ENCODE measurements at regions not wholly inside any gene's neighbourhood (a gene's known extent, or its start where the extent isn't known, plus 50 kb on each side); places are given as distances from the start of the nearest gene placed in this dataset.

DNA sequence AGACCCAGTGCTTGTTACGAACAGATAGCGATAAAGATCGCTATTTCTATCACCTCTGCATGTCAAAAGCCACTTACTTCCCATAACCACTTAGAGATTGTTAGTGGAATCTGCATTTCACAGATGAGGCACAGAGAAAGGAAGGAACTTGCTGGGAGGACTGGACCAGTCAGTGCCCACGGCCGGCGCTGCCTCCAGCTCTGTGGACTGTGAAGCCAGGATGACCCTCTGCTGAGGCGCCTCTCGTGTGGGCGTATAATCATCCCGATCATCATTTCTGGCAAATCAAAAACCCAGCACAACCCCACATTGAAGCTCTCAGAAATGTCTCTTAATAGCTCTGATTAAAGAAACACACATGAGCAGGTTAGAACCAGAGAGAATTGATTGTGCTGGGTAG, 61.5 kb upstream of the ADRA2C start:
- DNase-seq, result no peak

DNA sequence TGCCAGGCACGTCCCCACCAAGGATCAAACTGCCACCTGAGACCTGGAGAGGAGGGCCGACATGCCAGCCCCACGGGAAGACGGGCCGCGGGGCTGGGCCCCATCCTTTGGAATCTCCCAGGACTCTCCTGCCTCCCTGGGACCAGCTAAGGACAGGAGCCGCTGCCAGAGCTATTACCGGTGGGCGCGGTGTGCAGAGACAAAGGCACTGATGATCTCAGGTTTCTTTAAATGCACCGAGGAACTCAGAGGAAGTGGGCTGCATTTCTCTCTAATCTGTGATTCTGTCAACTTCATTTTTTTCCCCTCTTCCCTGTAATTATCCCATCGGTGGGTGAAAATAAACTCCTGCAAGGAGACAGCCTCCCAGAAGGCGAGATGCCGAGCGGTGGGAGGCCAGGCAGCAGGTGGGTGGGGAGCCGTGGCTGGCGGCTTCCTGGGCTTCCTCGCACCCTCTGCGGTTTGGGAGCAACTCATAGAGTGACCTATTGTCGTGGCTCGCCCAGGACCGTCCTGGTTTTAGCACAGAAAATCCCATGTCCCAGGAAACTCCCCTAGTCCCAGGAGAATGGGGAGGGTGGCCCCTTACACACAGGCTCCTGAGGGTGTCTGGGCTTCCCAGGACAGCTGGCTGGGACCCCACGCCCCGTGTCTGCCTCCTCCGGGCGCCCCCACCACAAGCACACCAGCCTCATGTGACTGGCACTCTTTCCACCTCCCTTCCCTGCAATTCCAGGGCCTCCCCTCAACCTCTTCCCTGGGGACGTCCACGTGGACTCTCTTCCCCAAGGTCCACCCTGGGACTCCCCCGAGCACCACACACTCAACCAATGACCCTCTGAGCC, 62.3 kb upstream of the ADRA2C start:
- no peak for DNase-seq

DNA sequence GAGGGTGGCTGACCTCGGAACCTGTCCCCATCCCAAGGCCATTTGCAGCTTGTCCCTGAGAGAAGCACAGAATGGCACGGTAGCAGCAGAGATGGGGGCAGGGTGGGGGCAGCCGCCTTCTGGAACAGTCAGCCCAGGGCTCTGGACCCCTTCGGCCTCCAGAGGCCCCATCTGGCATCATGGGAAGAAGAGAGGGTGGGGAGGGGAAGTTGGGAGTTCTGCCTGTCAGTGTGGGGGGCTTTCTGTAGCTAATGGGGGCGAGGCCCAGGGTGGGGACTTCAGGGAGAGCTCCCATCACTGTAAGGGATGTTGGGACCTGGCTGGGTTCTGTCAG, 62.9 kb upstream of the ADRA2C start:
- DNase-seq, result no peak

GRCh38 chr4:3702561-3703221, 63.5 kb upstream of the ADRA2C start:
- DNase-seq, result no peak

GRCh38 chr4:3701736-3702560, 64.2 kb upstream of the ADRA2C start:
- no peak for DNase-seq

DNA sequence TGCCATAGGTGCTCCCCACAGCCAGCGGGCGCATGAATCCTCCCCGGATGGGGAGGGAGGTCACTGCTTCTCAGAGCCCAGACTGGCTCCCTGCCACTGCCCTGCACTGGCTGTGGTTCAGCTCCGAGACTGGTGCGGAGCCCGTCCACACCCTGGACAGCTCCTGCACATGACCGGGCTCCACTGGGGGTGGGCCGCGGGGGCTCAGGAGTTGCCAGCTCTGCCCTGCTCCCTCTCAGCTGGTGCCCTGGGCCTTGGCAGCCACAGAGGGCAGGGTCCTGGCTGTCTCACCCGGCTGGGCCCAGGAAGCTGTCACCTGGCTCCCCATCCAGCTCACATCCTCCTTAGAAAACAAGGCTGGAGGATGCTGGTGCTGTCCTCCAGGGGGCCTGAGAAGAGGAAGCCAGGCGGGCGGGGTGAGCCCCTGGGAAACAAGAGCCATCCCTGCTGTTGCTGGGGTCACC, 64.9 kb upstream of the ADRA2C start:
- DNase-seq, result no peak

DNA sequence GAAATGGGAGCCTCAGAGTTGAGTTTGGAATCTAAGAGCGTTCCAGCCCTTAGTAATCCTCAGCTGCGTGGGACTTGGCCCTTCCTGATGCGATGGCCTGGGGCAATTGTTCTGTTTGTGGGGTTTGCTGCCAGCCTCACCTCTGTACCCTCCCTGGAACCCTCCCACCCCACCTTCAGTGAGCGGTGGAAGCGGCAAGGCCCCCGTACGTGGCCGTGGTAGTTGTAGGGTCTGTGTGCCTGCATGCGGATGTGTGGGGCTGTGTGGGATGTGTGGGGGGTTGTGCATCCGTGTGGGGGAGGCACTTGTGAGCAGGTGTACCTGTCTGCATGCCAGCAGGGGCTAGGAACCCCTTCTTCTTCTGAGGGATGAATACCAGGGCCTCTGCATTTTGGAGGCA, 65.4 kb upstream of the ADRA2C start:
- no peak for DNase-seq

DNA sequence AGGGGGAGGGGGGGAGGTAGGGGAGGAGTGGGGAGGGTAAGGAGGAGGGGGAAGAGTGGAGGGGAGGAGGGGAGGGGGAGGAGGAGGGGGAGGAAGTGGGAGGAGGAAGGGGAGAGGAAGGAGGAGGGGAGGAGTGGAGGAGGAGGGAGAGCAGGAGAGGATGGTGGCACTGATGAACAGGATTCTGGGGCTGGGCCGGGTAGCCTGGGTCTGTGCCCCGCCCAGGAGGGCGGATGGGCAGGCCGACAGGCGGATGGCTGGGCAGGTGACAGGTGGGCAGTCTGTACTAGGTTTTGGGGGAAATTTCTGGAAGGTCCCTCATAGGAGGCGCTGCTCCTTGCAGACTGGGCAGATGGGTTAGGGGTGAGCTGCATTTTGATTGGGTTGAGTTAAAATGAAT, 66.0 kb upstream of the ADRA2C start:
- no peak for DNase-seq

- DNase-seq, result no peak
Observed at GRCh38 chr4:3699678-3700077, 66.5 kb upstream of the ADRA2C start.

DNA sequence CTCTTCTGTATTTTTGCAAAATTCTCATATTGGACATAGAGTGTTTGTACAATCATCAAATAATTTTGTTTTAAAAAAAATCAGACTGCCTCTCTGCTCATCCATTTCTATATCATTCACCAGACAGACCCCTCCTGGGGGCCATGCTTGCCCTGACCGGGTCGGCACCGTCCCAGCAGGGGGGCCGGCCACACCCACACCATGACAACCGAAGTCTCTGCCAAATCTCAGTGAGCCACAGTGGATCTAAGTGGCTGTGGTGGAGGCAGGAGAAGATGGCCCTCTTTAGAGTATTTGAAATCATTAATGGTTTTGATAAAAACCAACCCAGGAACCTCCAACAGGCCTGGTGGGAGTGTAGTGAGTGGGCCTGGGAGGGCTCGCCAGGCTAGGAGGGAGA, 66.9 kb upstream of the ADRA2C start:
- no peak for DNase-seq

DNA sequence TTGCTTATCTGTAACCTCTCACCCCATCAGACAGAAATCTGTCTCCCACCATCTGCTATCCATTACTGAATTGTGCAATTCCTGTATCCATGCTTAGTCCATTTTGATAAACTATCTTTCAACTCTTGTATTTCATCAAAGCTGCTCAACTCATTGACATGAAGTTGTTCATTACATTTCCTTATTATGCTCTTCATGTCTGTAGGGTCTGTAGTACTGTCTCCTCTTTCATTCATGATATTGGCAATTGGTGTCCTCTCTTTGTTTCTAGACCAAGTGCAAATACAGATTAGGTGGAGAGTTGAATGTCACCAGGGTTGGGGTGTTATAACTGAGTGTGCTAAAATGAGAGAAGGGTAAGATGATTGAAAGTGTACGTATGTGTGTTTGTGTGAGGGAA, 69.2 kb upstream of the ADRA2C start:
- DNase-seq, result no peak

DNA sequence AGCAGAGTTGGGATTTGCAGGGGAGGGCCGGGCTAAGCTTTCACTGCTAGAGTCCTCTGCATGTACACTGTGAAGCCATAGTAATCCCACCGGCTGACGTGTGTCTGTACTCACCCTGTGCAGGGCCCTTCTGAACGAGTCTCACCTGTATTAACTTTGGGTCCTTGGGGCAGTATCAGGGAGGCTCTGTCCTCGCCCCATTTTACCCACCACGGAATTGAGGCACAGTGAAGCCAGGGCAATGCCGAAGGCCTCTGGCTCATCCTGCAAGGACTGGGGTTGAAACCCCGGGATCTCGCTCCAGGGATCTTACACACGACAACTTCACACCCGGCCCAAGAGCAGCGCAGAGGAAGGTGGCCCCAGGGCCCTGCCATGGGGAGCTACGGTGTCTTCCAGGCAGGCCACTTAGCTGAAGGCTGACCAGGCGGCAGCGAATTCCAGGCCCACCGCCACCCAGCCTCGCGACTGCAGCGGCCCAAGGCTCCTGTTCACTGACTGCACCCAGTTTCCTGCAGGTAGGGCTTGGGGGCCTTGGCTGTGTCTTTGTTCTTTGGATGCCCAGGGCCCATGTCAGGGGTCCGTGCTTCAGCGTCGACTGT, 75.5 kb upstream of the ADRA2C start:
- DNase-seq, result no peak

GRCh38 chr4:3689576-3690550, 76.3 kb upstream of the ADRA2C start:
- no peak for DNase-seq

DNA sequence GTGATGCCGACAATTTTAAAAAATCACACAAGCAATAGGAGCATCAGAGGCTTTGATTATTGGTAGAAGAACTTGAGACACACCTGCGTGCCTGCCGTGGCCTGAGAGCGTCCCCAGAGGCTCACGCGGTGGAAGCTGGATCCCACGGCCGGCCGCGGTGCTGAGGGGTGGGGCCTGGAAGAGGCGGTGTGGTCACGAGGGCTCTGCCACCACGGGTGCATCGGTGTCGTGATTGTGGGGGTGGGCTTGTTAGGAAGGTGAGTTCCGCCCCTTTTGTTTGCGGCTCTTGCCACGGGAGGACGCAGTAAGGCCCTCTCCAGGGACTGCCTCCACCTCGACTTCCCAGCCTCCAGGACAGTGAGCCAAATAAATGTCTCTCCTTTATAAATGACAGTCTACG, 77.2 kb upstream of the ADRA2C start:
- no peak for DNase-seq

DNA sequence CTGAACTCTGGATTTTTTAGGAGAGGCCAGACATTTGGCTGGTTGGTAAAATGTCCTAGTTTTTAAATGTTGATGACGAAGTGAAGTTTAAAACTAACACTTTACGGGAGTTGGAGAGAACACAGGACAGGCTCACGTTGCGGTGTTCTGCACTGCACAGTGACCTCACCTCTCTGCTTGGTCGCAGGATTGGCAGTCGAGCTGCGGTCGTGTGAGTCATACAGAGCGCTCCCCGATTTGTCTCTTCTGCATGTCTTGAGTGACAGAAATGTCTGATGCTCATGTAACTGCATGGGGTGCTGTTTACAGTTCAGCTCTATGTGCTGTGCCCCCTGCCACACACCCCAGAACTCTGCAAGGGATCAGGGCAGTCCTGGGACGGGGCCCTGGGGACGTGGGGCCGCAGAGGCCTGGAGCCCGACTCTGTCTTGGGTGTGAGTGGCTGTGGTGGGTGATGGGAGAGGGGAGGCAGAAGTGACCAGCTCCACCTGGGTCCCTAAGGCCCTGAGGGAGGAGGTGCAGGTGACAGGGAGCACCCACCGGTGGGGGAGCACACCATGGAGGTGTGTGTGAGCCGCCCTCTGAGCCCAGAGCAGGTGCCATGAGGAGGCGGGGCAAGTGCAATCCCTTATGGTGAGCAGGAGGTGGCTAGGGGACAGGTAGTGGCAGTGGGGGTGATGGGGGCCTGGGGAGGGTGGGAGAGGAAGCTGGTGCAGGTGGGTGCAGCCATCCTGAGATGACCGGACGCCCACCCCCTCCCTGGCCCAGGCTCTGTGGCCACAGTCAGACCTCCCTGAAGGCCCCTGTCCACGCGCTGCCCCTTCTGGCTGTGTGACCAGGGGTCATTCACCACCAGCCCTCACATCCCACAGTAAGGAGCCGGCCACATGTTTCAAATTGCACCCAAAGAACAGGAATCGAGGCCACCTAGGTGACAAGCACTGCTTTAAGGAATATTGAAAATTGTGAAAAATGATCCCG, 77.9 kb upstream of the ADRA2C start:
- DNase-seq, result no peak

- no peak for DNase-seq
Observed at GRCh38 chr4:3687538-3687937, 78.6 kb upstream of the ADRA2C start.

DNA sequence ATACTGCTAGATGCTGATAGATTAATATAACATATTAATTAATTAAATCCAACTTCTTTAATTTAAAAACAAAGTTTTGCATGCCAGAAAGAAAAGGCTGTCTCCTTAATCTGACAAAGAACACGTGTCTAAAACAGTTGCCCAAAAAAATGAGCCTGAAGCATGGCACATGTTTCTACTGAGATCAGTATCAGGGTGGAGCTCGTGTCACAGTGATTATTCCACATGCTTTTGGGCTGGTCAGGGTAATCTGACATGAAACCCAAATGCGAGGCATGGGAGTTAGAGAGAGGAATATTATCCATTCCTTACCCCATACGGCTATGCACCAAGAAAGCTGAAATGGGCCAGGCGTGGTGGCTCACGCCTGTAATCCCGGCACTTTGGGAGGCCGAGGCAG, 79.4 kb upstream of the ADRA2C start:
- no peak for DNase-seq

DNA sequence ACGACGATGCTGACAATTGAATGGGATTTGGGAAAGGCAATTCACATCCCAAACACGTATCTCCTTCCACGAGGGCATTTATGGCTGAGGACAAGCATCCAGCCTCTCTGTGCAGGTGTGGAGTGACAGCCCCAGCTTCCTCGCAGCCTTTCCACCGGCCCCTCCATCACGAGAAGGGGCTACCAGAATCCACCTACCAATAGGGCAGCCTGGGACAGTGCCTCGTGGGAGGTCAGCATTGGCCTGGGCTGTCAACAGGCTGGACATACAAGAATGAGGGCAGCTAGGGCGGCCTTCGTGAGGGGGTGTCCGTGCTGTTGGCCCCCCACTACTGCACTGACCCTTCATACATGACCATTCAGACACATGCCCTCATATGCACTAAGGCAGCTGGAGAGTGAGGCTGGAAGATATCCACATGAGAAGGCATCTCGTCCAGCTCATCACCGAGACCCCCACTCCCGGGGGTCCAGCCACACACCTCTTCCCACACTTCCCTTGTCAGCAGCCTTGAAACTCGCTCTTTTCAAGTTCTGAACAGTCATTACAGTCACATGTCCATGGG, 81.0 kb upstream of the ADRA2C start:
- DNase-seq, result no peak

DNA sequence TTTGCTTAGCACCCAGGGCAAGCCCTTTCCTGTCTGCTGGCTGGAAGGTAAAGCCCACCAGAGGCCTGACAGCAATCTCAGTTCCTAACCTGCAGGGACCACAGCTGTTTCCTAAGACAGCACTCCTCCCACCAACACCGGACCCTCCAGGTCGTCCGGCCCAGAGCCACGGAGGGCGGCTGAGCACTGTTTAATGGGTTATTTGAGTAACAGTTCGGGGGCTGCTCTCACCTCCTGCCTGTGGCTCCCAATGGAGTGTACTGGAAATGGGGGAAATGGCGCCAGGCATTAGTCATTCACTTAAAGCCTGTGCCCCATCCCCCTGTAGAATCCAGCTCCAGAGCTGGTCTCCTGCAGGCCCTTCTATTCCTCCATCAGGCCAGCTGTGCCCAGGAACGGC, 81.6 kb upstream of the ADRA2C start:
- no peak for DNase-seq

DNA sequence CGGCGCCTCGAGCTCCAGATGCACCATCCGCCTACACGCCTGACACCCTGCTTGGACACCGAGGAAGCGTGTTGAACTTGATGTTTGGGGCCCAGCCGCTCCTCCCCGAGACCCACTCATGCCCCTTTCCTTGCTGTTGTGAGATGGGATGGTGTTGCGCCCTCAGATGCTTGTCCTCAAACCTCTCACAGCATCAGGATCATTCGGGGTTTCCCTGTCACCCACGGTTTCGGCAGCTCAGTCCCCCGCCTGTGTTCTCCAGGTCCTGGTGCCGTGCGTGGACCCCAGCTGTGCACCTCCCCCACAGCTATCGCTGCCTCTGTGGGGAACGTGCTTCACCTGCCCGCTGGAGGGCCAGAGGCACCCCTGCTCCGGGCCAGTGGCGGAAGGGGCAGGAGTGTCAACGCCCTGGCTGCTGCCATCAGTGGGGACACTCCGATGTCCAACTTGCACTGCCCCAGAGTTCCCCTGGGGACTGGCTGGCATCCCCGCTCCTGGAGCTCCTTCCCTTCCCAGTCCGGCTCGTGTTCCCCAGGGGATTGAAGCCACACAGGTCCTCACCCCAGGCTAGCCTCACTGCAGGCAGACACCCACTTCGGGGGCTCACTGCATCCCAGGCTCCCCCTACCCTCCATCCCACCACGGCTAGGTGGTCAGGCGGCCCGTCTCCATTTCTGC, 82.3 kb upstream of the ADRA2C start:
- DNase-seq, result no peak
